ENCODE measurements at regions not wholly inside any gene's neighbourhood (a gene's known extent, or its start where the extent isn't known, plus 50 kb on each side); places are given as distances from the start of the nearest gene placed in this dataset.

DNA sequence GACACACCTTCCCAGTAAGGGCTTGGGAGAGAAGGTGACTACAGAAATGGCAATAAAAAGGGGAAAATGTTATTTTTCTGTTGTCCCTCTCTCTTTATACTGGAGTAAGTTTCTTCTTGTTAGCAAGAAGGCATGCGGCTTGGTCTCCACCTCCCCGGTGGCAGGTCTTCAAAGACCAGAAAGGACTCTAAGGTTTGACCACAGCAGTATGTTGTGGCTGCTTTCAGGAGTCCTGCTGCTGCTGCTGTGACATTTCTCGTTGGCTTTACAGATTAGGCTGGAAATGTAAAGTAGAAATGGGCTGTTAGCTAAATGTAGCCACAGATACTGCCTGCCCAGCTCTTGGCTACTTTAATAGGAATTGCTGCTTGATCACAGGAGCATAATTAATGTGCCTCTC lies 175.8 kb upstream of the ZBTB20 start:
- Histone ChIP-seq H3K27me3 (no peaks in the 10 kb centered on the region), H3K9me3 (no peaks in the 10 kb centered on the region), H3K4me3 (no peak overlapping the region), H3K36me3 (no peaks in the 10 kb centered on the region), H3K4me1 (no peaks in the 10 kb centered on the region), H3K27ac (no peak overlapping the region)
- no peak for ATAC-seq
- TF ChIP-seq, protein P1, sequence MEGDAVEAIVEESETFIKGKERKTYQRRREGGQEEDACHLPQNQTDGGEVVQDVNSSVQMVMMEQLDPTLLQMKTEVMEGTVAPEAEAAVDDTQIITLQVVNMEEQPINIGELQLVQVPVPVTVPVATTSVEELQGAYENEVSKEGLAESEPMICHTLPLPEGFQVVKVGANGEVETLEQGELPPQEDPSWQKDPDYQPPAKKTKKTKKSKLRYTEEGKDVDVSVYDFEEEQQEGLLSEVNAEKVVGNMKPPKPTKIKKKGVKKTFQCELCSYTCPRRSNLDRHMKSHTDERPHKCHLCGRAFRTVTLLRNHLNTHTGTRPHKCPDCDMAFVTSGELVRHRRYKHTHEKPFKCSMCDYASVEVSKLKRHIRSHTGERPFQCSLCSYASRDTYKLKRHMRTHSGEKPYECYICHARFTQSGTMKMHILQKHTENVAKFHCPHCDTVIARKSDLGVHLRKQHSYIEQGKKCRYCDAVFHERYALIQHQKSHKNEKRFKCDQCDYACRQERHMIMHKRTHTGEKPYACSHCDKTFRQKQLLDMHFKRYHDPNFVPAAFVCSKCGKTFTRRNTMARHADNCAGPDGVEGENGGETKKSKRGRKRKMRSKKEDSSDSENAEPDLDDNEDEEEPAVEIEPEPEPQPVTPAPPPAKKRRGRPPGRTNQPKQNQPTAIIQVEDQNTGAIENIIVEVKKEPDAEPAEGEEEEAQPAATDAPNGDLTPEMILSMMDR (IDR thresholded peaks at IDR 0.05) = no peak
- no peak for TF ChIP-seq POLR2AphosphoS5 (IDR thresholded peaks at IDR 0.05)
- TF ChIP-seq EP300 (IDR thresholded peaks at IDR 0.05) = no peak
- TF ChIP-seq POLR2A (IDR thresholded peaks at IDR 0.05) = no peak
- 89% methylated on average over 3 of the region's 3 CpGs; no CpG with 5 or more reads in 1 of the 2 donors for WGBS, 2 donors (ENCODE audit: low coverage in 1 of 2)

DNA sequence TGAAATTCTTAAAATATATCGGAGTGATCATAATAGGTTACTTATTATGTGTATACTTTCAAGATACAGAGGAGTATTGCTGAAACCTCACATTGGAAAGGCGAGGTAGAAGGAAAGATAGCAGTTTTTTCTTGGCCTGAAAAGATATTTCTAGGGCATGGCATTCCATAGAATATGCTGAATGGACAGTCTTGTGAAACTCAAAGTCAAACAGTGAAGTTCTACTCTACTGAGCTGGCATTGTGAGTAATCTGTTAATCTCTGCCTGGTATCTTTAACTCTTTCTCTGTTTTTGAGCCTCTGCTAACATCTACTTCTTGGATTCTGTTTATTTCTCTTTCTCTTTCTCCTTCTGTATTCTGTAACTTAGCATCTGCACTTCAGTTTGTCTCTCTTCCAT lies 176.3 kb upstream of the ZBTB20 start:
- Histone ChIP-seq H3K4me1 (no peaks in the 10 kb centered on the region), H3K27ac (no peak overlapping the region), H3K9me3 (no peaks in the 10 kb centered on the region), H3K36me3 (no peaks in the 10 kb centered on the region), H3K4me3 (no peak overlapping the region), H3K27me3 (no peaks in the 10 kb centered on the region)
- 81 to 85% methylated on average over 2 of the region's 2 CpGs for WGBS, 2 donors (ENCODE audit: low coverage in 1 of 2)
- no peak for TF ChIP-seq POLR2AphosphoS5 (IDR thresholded peaks at IDR 0.05)
- TF ChIP-seq, protein P1 (IDR thresholded peaks at IDR 0.05) = no peak
- TF ChIP-seq POLR2A (IDR thresholded peaks at IDR 0.05) = no peak
- no peak for TF ChIP-seq EP300 (IDR thresholded peaks at IDR 0.05)
- ATAC-seq = no peak

DNA sequence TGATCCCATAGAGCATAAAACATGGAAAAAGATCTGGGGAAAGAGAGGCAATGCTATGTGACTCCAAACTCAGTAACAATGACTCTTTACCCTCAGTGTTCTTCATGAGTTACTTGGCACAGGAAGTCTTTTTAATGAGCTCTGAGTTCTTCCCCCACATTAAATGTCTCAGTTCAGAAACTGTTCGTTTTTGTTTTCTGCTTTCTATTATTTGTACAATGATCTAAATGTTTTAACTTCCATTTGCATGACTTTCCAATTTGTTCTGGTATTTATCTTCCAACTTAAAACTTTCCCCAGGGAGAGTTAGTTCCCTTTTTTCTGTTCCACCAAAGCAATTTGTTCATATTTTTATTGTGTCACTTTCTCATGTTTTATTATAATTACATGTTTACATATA lies 177.0 kb upstream of the ZBTB20 start:
- no peak for ATAC-seq
- 38 to 44% methylated on average over 1 of the region's 1 CpG for WGBS, 2 donors (ENCODE audit: low coverage in 1 of 2)
- TF ChIP-seq, protein P1 (IDR thresholded peaks at IDR 0.05) = no peak
- TF ChIP-seq POLR2A (IDR thresholded peaks at IDR 0.05) = no peak
- TF ChIP-seq POLR2AphosphoS5 (IDR thresholded peaks at IDR 0.05) = no peak
- no peak for TF ChIP-seq EP300 (IDR thresholded peaks at IDR 0.05)
- H3K9me3 ChIP-seq = no peaks in the 10 kb centered on the region
- no peak overlapping the region for H3K4me3 ChIP-seq
- H3K4me1 ChIP-seq = no peaks in the 10 kb centered on the region
- no peak overlapping the region for H3K27ac ChIP-seq
- H3K36me3 ChIP-seq = no peaks in the 10 kb centered on the region
- no peaks in the 10 kb centered on the region for H3K27me3 ChIP-seq

DNA sequence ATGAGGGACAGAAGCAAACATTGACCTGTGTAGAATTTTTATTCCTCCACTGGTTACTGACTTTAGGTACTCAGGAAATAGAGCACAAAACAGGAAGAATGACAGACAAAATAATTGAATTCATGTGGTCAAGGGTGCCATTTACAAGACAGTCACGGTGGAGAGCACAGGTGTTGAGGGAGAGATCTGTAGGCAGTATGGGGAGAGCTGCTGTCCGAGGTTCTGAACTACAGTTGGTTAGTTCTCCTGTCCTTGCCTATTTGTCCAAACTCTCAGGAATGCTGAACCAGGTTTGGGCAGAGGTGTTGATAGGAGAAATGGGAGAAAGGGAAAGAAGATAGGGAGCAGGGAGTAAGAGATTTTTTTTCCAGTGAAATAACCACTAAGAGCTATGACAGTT lies 178.5 kb upstream of the ZBTB20 start:
- H3K36me3 ChIP-seq = no peaks in the 10 kb centered on the region
- no peak overlapping the region for H3K27ac ChIP-seq
- H3K4me1 ChIP-seq = no peaks in the 10 kb centered on the region
- no peak overlapping the region for H3K4me3 ChIP-seq
- H3K9me3 ChIP-seq = no peaks in the 10 kb centered on the region
- WGBS, 2 donors (ENCODE audit: low coverage in 1 of 2) = 6 to 7% methylated on average over 2 of the region's 2 CpGs
- H3K27me3 ChIP-seq = no peaks in the 10 kb centered on the region
- TF ChIP-seq POLR2AphosphoS5 (IDR thresholded peaks at IDR 0.05) (no peak), POLR2A (IDR thresholded peaks at IDR 0.05) (no peak), EP300 (IDR thresholded peaks at IDR 0.05) (no peak)
- TF ChIP-seq, protein P1 (IDR thresholded peaks at IDR 0.05) = no peak
- ATAC-seq = no peak

DNA sequence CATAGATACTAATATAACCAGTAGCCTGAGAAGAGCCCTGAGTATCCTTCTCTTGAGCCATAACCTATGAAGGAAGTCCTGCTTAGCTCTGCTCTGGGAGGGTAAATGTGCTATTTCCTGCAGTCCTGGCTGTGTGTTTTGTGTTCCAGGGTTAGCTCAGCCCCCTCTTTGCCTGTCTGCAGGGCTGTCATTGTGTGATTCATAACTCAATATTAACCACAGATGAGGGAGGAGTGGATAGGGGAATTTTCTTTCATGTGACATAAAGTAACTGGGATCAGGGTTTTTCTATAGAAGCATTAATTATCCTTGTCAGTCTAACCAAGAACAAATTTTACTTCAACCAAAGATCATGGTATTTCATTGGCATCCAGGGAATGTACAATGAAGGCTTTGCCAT lies 183.3 kb upstream of the ZBTB20 start:
- no peaks in the 10 kb centered on the region for H3K9me3 ChIP-seq
- no peaks in the 10 kb centered on the region for H3K4me1 ChIP-seq
- H3K4me3 ChIP-seq = no peak overlapping the region
- ATAC-seq = no peak
- no peak overlapping the region for H3K27ac ChIP-seq
- TF ChIP-seq EP300 (IDR thresholded peaks at IDR 0.05) = no peak
- TF ChIP-seq, protein P1 (IDR thresholded peaks at IDR 0.05) = no peak
- TF ChIP-seq POLR2A (IDR thresholded peaks at IDR 0.05) = no peak
- TF ChIP-seq POLR2AphosphoS5 (IDR thresholded peaks at IDR 0.05) = no peak
- no peaks in the 10 kb centered on the region for H3K36me3 ChIP-seq
- no peaks in the 10 kb centered on the region for H3K27me3 ChIP-seq
